ENCODE measurements at regions not wholly inside any gene's neighbourhood (a gene's known extent, or its start where the extent isn't known, plus 50 kb on each side); places are given as distances from the start of the nearest gene placed in this dataset.

- H3K9me3 ChIP-seq (ENCODE audit: control insufficient read depth, insufficient read depth, low read depth, low read length): no peaks in the 10 kb centered on the region
- TF ChIP-seq, protein P1, sequence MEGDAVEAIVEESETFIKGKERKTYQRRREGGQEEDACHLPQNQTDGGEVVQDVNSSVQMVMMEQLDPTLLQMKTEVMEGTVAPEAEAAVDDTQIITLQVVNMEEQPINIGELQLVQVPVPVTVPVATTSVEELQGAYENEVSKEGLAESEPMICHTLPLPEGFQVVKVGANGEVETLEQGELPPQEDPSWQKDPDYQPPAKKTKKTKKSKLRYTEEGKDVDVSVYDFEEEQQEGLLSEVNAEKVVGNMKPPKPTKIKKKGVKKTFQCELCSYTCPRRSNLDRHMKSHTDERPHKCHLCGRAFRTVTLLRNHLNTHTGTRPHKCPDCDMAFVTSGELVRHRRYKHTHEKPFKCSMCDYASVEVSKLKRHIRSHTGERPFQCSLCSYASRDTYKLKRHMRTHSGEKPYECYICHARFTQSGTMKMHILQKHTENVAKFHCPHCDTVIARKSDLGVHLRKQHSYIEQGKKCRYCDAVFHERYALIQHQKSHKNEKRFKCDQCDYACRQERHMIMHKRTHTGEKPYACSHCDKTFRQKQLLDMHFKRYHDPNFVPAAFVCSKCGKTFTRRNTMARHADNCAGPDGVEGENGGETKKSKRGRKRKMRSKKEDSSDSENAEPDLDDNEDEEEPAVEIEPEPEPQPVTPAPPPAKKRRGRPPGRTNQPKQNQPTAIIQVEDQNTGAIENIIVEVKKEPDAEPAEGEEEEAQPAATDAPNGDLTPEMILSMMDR (conservative IDR thresholded peaks at IDR 0.05 in 1 of 2, IDR thresholded peaks at IDR 0.05 in 1 of 2; ENCODE audit: low read depth in 1 of 2, low read length in 2 of 2): no peak
- no peak for TF ChIP-seq EZH2 (IDR thresholded peaks at IDR 0.05; ENCODE audit: low read length, missing control alignments)
Observed at GRCh38 chr2:21407851-21408250, 284.1 kb downstream of the TDRD15 start.

DNA sequence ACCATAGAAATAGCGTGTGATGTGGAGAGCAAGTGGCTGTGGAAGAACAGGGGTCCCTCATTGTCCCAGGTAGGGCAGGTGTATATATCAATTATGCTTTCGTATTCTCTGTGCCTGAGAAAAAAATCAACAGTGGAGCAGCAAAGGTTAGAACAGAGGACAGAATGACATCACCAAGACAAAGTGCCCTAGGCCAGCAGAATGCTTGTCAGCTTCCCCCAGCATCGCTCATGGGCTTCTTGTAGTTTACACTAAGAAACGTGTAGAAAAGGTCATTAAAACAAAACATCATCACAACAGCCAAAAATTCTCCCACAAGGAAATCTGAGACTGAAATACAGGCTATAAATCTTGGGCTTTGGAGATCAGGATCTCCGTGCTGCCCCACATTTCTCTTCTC is 288.0 kb downstream of the TDRD15 start:
- Histone ChIP-seq H2AFZ (ENCODE audit: low read length) (no peak overlapping the region), H3K4me1 (ENCODE audit: control insufficient read depth, extremely low read depth, insufficient read depth, low read length) (no peaks in the 10 kb centered on the region), H3K9me3 (ENCODE audit: control insufficient read depth, insufficient read depth, low read depth, low read length) (no peaks in the 10 kb centered on the region), H3K79me2 (ENCODE audit: control insufficient read depth, insufficient read depth, low read length) (no peaks in the 10 kb centered on the region), H3K36me3 (ENCODE audit: control insufficient read depth, insufficient read depth, low read length) (no peaks in the 10 kb centered on the region), H3K9ac (ENCODE audit: insufficient read depth, low read length) (no peak overlapping the region), H4K20me1 (ENCODE audit: control insufficient read depth, extremely low read depth, insufficient read depth, low read length) (no peaks in the 10 kb centered on the region), H3K27me3 (ENCODE audit: control insufficient read depth, insufficient read depth, low read length) (no peaks in the 10 kb centered on the region), H3K4me3 (replicated peaks in 1 of 4; ENCODE audit: control extremely low read depth in 1 of 4, insufficient read depth in 1 of 4, low read depth in 3 of 4, low read length in 4 of 4) (no peak overlapping the region), H3K27ac (ENCODE audit: insufficient read depth, low read length) (no peak overlapping the region), H3K4me2 (ENCODE audit: extremely low read depth, insufficient read depth, low read length) (no peak overlapping the region)
- TF ChIP-seq EZH2 (IDR thresholded peaks at IDR 0.05; ENCODE audit: low read length, missing control alignments): no peak
- TF ChIP-seq, protein P1 (conservative IDR thresholded peaks at IDR 0.05 in 1 of 2, IDR thresholded peaks at IDR 0.05 in 1 of 2; ENCODE audit: low read depth in 1 of 2, low read length in 2 of 2): no peak
- DNase-seq (ENCODE audit: low read depth in 2 of 2): no peak

More at GRCh38 chr2:21407851-21408250, 284.1 kb downstream of the TDRD15 start:
- Histone ChIP-seq H3K79me2 (ENCODE audit: control insufficient read depth, insufficient read depth, low read length) (no peaks in the 10 kb centered on the region), H3K9ac (ENCODE audit: insufficient read depth, low read length) (no peak overlapping the region), H3K27ac (ENCODE audit: insufficient read depth, low read length) (no peak overlapping the region), H3K27me3 (ENCODE audit: control insufficient read depth, insufficient read depth, low read length) (no peaks in the 10 kb centered on the region), H3K4me1 (ENCODE audit: control insufficient read depth, extremely low read depth, insufficient read depth, low read length) (no peaks in the 10 kb centered on the region), H3K4me2 (ENCODE audit: extremely low read depth, insufficient read depth, low read length) (no peak overlapping the region), H3K4me3 (replicated peaks in 1 of 4; ENCODE audit: control extremely low read depth in 1 of 4, insufficient read depth in 1 of 4, low read depth in 3 of 4, low read length in 4 of 4) (no peak overlapping the region), H3K36me3 (ENCODE audit: control insufficient read depth, insufficient read depth, low read length) (no peaks in the 10 kb centered on the region), H2AFZ (ENCODE audit: low read length) (no peak overlapping the region), H4K20me1 (ENCODE audit: control insufficient read depth, extremely low read depth, insufficient read depth, low read length) (no peaks in the 10 kb centered on the region)
- DNase-seq (ENCODE audit: low read depth in 2 of 2): no peak

- no peaks in the 10 kb centered on the region for H3K36me3 ChIP-seq (ENCODE audit: control insufficient read depth, insufficient read depth, low read length)
- DNase-seq (ENCODE audit: low read depth in 2 of 2): no peak
- H3K4me1 ChIP-seq (ENCODE audit: control insufficient read depth, extremely low read depth, insufficient read depth, low read length): no peaks in the 10 kb centered on the region
- no peaks in the 10 kb centered on the region for H4K20me1 ChIP-seq (ENCODE audit: control insufficient read depth, extremely low read depth, insufficient read depth, low read length)
- no peaks in the 10 kb centered on the region for H3K9me3 ChIP-seq (ENCODE audit: control insufficient read depth, insufficient read depth, low read depth, low read length)
- TF ChIP-seq, protein P1 (conservative IDR thresholded peaks at IDR 0.05 in 1 of 2, IDR thresholded peaks at IDR 0.05 in 1 of 2; ENCODE audit: low read depth in 1 of 2, low read length in 2 of 2): no peak
- no peak for TF ChIP-seq EZH2 (IDR thresholded peaks at IDR 0.05; ENCODE audit: low read length, missing control alignments)
- no peak overlapping the region for H3K9ac ChIP-seq (ENCODE audit: insufficient read depth, low read length)
- H3K27me3 ChIP-seq (ENCODE audit: control insufficient read depth, insufficient read depth, low read length): no peaks in the 10 kb centered on the region
- no peak overlapping the region for H3K4me2 ChIP-seq (ENCODE audit: extremely low read depth, insufficient read depth, low read length)
- no peak overlapping the region for H3K4me3 ChIP-seq (replicated peaks in 1 of 4; ENCODE audit: control extremely low read depth in 1 of 4, insufficient read depth in 1 of 4, low read depth in 3 of 4, low read length in 4 of 4)
- H3K27ac ChIP-seq (ENCODE audit: insufficient read depth, low read length): no peak overlapping the region
- no peaks in the 10 kb centered on the region for H3K79me2 ChIP-seq (ENCODE audit: control insufficient read depth, insufficient read depth, low read length)
- no peak overlapping the region for H2AFZ ChIP-seq (ENCODE audit: low read length)
Observed at GRCh38 chr2:21412944-21413443, 289.2 kb downstream of the TDRD15 start.
